GM12875 (cell line): ENCODE measurements at regions not wholly inside any gene's neighbourhood (a gene's known extent, or its start where the extent isn't known, plus 50 kb on each side); places are given as distances from the start of the nearest gene placed in this dataset.
"Not testable (repeated sequence)": the region's sequence is repeated elsewhere in the genome, so short reads cannot be mapped to it uniquely, and the experiment has no call there.

Source experiments
- H3K4me3 ChIP-seq: one replicate; pipeline ENCODE4 v1.5.1; 2011; ENCODE audit warnings: low read depth, low read length, control low read depth
- TF ChIP-seq, protein P1 (sequence below): IDR thresholded peaks from 2 replicates; pipeline ENCODE4 v1.5.1; 2011; ENCODE audit warnings: low read depth, mild to moderate bottlenecking, control low read depth, inconsistent platforms, low read length, moderate library complexity, borderline replicate concordance; ENCODE audit not compliant: insufficient read depth

DNA sequence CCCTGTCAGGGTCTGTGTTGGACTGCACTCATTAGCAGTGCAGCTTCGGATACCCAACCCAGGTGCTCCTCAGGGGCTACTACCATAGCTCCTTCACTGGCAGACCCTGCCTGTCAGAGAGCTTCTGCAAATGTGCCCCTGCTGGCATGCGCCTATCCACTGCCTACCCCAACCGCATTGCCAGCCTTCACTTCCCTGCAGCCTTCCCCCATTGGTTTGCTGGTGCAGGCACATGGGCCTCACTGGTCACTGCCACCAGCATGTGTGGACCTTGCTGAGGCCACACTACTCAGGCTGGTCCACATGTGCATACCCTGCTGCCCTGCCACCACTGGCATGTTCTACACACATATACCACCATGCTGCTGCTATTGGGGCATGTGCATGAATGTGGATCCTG, 72.5 kb upstream of the MAGEH1 start:
- TF ChIP-seq, protein P1, sequence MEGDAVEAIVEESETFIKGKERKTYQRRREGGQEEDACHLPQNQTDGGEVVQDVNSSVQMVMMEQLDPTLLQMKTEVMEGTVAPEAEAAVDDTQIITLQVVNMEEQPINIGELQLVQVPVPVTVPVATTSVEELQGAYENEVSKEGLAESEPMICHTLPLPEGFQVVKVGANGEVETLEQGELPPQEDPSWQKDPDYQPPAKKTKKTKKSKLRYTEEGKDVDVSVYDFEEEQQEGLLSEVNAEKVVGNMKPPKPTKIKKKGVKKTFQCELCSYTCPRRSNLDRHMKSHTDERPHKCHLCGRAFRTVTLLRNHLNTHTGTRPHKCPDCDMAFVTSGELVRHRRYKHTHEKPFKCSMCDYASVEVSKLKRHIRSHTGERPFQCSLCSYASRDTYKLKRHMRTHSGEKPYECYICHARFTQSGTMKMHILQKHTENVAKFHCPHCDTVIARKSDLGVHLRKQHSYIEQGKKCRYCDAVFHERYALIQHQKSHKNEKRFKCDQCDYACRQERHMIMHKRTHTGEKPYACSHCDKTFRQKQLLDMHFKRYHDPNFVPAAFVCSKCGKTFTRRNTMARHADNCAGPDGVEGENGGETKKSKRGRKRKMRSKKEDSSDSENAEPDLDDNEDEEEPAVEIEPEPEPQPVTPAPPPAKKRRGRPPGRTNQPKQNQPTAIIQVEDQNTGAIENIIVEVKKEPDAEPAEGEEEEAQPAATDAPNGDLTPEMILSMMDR: no peak
- no peak overlapping the region for H3K4me3 ChIP-seq

DNA sequence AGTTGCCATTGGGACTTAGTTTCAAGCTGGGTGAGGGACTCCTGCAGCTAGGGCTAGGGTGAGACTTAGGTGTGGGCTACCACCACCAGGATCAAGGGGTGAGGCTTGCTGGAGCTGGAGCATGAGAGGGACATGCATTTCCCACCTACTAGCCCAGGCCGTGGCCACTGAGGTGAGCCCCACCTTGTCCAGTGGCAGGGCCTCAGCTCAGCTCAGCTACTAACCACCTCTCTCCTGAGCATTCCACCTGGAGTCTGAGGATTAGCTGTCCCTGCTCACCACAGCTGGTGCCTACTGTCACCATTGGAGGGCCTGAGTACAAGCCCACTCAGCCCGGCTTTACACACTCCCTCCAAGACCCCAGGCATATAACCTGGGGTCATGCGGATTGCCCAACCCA, 62.6 kb upstream of the MAGEH1 start:
- H3K4me3 ChIP-seq: no peak overlapping the region
- TF ChIP-seq, protein P1: no peak

DNA sequence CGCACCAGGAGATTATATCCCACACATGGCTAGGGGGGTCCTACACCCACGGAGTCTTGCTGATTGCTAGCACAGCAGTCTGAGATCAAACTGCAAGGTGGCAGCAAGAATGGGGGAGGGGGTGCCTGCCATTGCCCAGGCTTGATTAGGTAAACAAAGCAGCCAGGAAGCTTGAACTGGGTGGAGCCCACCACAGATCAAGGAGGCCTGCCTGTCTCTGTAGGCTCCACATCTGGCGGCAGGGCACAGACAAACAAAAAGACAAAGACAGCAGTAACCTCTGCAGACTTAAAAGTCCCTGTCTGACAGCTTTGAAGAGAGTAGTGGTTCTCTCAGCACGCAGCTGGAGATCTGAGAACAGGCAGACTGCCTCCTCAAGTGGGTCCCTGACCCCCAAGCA, 55.1 kb upstream of the MAGEH1 start:
- not testable (repeated sequence) for H3K4me3 ChIP-seq
